Right ventricle myocardium superior (tissue), 1 donor: ENCODE measurements at regions not wholly inside any gene's neighbourhood (a gene's known extent, or its start where the extent isn't known, plus 50 kb on each side); places are given as distances from the start of the nearest gene placed in this dataset.

ENCODE experiments used
- ATAC-seq: fragments of 200-7000 bp; cut with Tn5 transposase; one replicate; pipeline ENCODE4 v1.9.1; 2020; ENCODE audit warnings: mild to moderate bottlenecking; ENCODE audit not compliant: poor library complexity
- DNase-seq: peaks from one replicate; pipeline ENCODE4 v3.0.0-alpha.2; 2020
- intact Hi-C: fragments of 100-400 bp; cut with DNase I; formaldehyde crosslinking; loops from one replicate; pipeline ENCODE4 v1.11.2; 2022
- donor health status: DM: no; HTN: yes; CAD: no; lungs with severe emphysema.

DNA sequence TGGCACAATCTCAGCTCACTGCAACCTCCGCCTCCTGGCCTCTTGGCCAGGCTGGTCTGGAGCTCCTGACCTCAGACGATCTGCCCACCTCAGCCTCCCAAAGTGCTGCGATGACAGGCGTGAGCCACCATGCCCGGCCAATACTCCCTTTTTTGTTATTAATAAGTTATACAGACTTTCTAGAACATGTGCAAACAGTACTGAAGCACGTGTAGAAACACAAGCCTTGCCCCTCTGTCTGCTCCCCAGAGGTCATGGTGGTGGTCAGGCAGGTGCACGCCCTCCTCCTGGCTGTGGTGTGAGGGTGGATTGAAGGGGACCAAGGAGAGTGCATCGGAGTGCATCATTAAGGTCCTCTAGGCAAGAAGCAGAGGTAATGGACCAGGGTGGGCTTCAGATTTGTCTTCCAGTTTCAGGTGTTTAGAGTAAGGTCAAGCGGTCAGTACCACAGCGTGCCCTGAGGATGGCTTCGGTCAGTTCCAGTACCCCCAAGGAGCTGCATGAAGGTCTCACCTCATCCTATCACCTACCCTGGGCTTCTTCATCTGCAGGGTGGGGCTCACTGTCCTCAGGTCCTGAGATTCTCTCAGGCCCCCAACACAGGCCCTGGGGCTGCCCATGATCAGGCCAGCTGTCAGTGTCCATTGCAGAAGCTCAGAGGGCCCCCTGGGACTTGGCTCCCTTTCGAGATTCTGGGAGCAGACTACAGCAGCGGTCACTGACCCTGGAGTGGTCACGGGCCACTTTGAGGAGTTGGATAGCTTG, 124.3 kb downstream of the GLI2 start:
- intact Hi-C loops, result no loop called here
- ATAC-seq (no peak), DNase-seq (no peak)

DNA sequence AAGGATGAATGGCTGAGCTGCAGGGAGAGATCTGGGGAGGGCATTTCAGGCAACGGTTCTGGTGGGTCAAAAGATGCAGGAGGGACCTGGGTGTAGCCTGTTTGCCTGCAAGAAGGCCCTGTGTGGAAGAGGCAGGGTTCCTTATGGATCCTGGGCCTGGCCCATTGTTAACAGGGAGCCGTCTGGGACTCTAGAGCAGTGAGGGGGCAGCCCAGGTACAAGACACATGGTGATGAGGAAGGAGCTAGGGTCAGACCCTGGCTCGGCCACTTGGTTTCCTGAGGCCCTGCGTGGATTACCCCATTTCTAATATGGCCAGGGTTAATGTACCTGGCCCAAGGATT, 124.9 kb downstream of the GLI2 start:
- ATAC-seq (no peak), DNase-seq (no peak)
- intact Hi-C loops, result no loop called here

DNA sequence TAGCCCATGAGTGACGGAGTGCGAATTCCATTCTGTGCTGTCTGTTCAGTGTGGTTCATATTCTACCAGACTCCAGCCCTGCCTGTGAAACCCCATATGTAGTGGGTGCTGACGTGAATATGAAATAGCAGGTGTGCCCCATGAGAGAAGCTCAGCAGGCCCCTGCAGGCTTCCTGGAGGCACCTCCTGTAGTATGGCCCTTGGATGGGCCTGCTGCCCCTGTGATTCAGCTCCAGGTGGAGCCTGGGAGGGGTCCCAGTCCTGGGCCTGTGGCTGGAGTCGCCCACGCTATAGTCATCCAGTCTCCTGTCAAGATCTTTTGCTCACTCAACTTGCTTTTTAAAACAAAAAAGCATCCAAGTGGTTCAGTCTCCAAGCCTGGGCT, 125.5 kb downstream of the GLI2 start:
- DNase-seq (no peak), ATAC-seq (no peak)
- intact Hi-C loops, result no loop called here

DNA sequence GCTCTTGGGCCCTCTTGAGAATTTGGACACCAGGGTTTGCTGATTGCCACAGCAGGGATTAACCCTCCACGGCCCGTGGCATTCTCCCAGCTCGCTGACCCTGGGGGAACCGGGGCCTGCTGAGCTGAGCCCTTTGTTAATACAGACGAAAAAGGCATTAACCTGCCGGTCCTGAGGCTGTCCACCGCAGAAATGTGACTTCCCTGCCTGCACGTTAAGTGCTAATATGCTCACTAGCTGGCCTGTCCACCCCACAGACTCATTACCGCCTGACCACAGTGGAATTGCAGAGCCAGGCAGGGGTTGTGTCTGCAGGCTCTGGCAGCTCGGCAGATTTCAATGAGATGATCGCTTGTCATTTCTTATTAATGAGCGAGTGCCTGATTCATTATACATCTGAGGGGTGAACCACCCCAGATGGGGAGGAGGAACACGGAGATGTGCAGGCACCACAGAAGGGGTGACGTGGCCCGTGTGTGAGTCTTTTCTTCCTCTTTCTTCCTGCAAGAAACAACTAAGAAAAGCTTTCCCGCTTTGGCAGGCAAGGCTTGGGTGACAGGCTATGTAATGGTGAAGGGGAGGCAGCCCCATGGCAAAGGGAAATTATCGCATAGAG, 126.0 kb downstream of the GLI2 start:
- intact Hi-C loops, result no loop called here
- ATAC-seq, result no peak
- no peak for DNase-seq

DNA sequence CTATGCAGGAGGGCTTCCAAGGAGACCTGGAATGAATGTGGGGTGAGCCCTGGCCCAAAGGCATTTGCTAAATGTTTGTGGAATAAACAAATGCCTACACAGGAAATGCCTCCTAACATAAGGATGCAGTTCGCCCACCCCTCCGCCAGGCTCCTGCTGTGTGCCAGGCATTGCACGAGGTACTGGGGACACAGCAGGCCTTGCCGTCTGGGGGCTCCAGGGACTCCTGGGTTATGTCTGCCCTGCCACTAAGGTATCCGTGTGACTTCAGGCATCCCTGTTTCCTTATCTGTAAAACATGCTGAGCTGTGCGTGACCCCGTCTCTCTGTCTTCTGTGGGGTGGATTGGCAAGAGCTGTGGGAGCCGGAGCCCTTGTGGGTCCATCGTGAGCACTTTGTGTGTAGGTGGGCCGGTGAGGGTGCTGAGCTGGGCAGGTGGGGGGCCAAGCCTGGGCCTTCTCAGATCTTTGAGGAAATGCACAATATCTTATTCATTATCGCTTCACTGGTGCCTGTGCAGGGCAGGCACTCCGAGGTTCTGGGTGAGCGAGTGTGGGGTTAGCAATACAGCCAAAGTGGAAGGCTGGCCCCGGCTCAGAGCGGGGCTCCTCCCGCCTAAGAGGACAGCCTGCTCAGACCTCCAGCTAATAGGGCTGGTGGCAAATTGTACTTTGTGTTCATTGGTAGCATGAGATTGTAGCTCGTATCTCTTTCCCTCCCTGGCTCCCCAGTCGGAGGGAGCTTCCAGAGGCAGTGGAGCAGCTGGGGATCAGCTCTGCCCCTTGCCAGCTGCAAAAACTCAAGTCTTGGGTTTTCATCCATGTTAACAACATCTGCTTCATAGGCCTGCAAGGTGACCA, 126.8 kb downstream of the GLI2 start:
- no peak for ATAC-seq
- intact Hi-C loops, result no loop called here
- no peak for DNase-seq

DNA sequence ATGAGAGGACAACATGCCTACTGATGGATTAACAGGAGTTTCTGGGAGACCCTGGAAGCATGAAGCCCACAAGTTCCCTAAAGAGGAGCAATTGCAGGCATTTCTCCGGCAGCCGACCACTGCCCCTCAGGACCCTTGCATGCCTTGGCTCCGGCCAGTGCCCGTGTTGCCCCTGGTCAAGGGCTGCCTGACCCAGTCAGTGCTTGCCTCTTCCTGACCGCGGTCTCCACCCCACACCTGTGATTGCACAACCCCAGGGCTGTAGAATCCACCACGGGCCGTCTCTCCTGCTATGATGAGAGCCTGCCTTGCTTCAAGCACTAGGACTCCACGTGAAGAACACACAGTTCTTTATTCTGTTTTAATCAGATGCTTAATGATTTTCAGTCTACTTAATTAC, 127.5 kb downstream of the GLI2 start:
- intact Hi-C loops, result no loop called here
- DNase-seq, result no peak
- ATAC-seq, result no peak

DNA sequence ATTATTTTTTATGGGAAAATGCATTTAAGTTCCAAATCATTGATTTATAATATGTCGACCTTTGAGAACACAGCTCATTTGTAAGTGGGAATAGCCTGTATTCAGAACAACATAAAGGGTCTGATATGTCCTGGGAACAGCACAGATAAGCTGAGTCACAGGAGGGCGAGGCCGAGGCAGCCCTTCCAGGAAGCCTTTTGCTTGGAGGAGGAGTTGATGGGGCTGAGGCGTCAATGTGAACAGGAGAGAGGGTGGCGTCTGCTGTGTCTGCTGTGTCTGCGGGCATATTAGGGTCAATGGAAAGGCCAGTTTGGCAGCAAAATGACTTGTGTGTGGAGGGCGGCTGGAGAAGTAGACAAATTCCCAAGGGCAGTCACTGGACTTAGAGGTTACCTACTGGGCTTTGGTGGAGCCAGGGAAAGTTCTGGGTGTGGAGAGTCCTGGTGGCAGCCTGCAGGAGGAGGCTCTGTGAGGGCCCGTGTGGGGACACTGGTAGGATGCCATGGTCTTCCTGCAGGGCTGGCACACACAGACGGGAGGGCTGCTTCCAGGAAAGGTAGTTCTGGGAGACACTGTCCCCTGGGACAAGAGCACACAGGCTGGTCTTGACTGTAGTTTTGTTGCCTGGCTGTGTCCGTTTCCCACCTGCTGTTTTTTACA, 128.1 kb downstream of the GLI2 start:
- intact Hi-C loops, result no loop called here
- ATAC-seq (no peak), DNase-seq (peak; percentile 64)

DNA sequence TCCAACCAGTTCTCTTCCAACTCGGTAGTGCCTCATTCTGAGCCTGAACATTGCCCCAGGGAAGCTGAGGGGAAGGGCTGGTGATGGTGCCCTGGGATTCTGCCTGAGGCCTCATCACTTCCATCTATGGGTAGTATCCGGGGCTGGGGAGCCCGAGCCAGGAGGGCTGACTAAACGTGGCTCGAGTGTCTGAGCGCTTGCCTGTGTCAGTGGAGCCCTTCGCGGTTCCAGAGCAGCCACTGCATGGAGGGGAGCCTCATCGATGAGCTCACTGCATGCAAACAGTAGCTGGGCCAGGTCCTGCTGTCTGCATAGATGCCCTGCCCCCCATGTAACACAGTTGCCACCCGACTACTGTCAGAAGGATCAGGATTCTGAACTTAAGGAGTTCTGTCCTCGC, 129.3 kb downstream of the GLI2 start:
- ATAC-seq, result no peak

DNA sequence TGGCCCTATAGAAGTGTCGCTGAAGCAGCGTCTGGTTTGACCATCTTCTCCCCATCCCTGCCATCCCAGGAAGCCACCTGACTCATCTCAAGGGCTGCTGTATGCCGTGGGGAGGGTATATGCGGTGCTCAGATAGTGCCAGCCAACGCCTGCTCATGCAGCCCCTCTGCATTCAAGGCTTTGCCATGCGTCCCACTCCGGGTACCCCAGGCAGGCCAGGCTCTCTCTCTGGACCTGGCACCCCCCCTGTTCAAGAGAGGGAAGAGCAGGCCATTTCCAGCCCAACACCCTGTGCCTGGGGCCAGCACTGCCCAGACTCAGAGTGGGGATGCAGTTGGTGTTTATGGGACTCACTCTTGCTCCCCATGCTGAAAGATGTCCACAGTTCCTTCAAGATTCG, 130.0 kb downstream of the GLI2 start:
- DNase-seq, result no peak
- no peak for ATAC-seq
- intact Hi-C loops, result no loop called here

More for the DNA sequence above, 129.3 kb downstream of the GLI2 start:
- no peak for DNase-seq
- intact Hi-C loops, result no loop called here

DNA sequence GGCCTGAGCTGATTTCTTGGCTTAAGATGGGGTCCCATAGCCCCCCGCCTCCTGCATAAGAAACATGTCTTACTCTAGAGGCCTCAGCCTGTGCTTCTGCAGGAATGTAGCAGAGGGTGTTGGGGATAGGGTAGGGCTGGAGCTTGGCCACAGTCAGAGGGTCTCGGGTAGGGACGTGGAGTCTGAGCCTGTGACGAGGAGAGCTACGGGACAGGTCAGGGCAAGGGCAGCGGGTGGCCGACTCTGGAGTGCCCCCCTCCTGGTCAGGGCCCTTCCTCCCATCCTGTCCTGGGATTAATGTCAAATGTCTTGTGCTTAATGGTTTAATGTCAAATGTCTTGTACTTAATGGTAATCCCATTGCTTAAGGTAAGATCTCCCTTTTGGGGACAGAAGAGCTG, 130.4 kb downstream of the GLI2 start:
- ATAC-seq (no peak), DNase-seq (no peak)
- intact Hi-C loops, result no loop called here

DNA sequence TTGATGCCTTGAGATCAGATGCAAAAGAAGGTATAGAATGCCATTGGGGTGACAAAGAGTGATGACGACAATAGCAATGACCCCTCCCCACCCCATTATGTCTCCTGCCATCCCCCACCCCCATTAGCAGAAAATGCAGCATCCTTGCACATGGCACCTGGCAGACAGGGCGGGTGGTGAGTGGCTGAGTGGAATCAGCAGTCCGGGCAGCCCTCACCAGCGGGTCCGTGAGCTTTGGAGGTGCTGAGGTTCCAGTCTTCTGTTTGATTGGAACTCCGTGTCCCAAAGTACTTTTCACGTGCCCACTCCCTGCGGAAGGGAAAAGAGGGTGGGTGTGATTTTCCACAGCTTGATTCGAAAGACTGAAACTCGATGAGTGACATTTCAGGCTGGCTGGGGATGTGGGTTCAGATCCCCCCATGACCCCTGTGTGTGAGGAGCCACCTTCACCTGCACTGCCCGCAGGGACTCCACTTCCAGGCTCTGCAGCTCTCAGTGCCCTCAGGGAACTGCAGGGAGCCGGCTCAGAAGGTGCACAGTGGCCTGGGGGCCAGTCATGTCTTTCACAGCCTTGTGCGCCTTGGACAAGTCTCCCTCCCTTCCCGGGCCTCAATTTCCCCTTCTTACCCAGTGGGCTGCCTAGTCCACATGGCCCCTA, 130.9 kb downstream of the GLI2 start:
- no peak for DNase-seq
- intact Hi-C loops, result no loop called here
- ATAC-seq, result no peak

DNA sequence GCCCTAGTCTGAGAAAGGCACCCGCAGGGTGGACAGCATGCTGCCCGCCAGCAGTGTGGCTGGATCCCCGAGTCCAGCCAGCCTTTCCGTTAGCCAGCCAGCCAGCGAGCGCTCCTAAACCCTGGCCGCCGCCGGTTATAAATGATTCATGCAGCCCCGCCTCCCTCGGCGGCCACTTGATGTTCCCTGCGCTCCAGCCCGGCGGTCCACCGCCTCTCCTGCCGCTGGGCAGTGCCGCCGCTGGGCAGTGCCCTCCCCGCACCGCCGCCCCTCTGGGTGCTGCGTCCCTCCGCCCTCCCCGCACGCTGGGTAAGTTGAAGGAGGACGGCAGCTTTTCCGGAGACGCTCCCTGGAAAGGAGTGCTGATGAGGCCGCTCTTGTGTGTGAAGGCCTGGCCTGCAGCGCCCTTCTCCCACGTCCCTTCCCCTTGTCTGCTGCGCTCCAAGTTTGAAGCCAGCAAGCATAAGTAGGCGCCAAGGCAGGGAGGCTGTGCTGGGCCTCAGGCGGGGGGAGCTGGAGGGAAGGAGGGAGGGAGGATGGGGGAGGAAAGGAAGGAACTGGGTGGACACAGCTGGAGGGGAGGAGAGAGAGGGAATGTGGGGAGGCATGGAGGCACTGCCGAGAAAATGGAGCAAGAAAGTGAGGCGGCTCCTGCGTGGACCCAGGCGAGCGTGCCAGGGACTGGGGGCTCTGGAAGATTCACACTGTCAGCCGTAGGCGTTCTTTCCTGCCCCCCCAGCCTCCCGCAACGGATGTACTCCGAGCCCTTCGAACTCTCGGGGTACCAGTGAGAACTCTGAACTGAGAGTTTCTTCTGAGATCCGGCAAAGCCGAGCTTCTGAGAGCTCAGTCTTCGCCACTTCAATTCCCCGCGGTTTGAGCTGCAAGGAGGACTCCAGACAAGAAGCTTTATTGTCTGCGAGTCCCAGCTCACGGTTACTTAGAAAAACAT, 131.9 kb downstream of the GLI2 start:
- DNase-seq, result peak; percentile 86
- intact Hi-C loops, result no loop called here
- ATAC-seq, result peak; percentile 91

DNA sequence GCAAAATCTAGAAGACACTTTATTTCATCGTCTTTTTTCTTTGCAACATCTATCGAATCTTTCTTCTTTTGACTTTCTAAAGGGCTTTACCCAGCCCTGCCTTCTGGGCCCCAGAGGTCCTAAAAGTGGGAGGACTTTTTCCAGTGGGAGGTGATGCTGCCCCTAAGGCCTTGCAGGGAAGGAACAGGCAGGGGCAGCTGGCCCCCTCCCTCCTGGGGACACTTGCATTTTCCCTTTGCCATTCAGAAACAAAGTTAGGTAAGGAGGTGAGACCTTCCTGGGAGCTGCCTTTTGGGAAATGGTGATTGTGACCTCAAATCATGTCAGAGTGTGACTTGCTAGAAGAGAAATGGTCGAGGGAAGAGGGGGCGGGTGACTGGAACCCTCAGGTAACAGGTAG, 132.7 kb downstream of the GLI2 start:
- DNase-seq, result no peak
- intact Hi-C loops, result no loop called here
- ATAC-seq, result no peak

DNA sequence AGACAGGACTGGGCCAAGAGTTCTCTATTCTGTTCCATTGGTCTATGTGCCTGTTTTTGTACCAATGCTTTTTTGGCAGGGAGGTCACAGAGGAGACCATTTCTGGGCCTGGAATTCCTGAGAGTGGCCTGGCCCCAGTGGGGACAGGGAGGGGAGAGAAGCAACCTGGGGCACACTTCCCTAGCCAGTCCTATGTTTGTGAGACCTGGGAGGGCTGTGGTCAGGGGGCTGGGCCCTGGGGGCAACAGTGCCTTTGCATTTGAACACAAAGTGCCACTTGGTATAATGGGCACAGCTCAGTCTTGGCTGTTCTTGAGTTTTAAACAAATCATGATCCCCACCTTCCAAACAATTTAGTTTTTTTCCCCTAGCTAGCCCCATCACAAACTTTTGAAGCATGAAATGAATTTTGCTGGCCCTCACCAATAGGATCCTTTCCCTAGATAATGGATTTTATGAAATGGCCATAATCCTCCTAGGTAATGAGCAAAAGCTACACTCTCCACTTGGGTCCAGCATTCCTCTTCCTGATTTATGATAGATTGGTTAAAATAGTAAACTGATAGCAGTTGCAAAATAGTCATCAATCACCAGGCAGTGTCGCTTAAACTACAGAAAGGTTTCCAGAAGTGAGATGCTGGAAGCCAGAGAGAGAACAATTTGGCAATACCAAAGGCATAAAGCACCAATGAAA, 133.5 kb downstream of the GLI2 start:
- ATAC-seq (no peak), DNase-seq (no peak)
- intact Hi-C loops, result no loop called here

DNA sequence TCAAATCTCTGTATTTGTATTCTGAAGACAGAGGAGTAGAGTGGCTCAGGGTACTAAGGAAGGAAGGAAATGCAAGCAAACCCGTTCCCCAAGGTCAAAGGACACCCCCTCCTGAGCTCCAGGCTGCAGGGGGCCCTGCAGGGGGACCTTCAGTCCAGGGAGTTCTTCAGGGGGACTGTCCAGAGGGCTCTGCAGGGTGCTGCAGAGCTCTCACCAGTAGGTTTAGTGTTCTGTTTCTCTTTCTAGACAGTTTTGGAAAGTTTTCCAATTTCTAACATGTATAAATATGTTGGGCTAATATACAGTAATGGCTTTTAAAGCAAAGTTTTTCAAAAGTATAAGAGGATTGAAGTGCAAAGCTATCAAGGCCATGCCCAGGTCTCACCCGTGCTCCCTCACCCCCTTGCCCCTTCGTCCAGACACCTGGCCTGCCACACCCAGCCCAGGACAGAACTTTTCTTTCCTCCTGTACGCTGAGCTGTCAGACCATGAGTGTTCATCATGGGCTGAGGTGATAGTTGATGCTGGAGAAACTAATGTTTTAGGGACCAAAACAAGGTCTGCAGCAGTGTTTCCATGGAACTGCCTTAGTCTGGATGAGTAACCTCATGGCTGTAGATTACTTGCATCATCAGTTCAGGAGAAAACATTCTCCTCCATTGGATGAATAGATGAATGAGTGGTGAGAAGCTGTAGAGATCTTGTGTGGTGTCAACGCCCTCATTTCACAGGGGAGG, 134.2 kb downstream of the GLI2 start:
- intact Hi-C loops, result no loop called here
- DNase-seq, result no peak
- no peak for ATAC-seq

DNA sequence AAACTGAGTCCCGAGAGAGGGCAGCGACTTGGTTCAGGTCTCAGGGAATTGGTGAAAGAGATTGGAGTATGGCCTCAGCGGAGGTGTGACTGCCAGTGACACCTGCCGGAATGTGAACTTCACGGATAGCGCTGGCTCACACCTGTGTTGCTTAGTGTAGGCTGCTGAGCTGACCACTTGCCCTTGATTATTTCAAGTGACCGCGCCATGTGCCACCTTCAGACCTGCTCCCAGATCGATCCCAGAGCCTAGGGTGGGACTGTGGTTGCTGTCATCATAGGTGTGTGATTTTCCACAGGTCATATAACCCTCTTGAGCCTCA, 134.8 kb downstream of the GLI2 start:
- intact Hi-C loops, result no loop called here
- ATAC-seq (no peak), DNase-seq (no peak)
